H9 (cell line): ENCODE measurements at regions not wholly inside any gene's neighbourhood (a gene's known extent, or its start where the extent isn't known, plus 50 kb on each side); places are given as distances from the start of the nearest gene placed in this dataset.

ENCODE experiments used
- DNase-seq: peaks from one replicate; pipeline ENCODE4 v3.0.0-alpha.2; 2017
- H2AFZ ChIP-seq: one replicate; pipeline ENCODE4 v1.6.1; 2013; ENCODE audit warnings: mild to moderate bottlenecking, low read length, control low read depth, moderate library complexity
- H2AK5ac ChIP-seq: 2 replicates; pipeline ENCODE4 v1.6.1; 2013; ENCODE audit warnings: low read length, control low read depth, mixed read lengths; ENCODE audit not compliant: insufficient read length
- H2BK120ac ChIP-seq: one replicate; pipeline ENCODE4 v1.6.1; 2013; ENCODE audit warnings: low read depth, mild to moderate bottlenecking, low read length, control low read depth, inconsistent platforms; ENCODE audit not compliant: poor library complexity, severe bottlenecking
- H2BK12ac ChIP-seq: 2 replicates; pipeline ENCODE4 v1.6.1; 2013; ENCODE audit warnings: low read length, control low read depth, mixed read lengths, low read depth; ENCODE audit not compliant: insufficient read length
- H2BK15ac ChIP-seq: 2 replicates; pipeline ENCODE4 v1.6.1; 2013; ENCODE audit warnings: low read depth, low read length, control low read depth
- H2BK20ac ChIP-seq: one replicate; pipeline ENCODE4 v1.6.1; 2013; ENCODE audit warnings: low read depth, mild to moderate bottlenecking, low read length, control low read depth, inconsistent platforms; ENCODE audit not compliant: poor library complexity, severe bottlenecking
- H2BK5ac ChIP-seq: 2 replicates; pipeline ENCODE4 v1.6.1; 2013; ENCODE audit warnings: low read length, control low read depth, mixed read lengths; ENCODE audit not compliant: insufficient read length
- H3K14ac ChIP-seq: 2 replicates; pipeline ENCODE4 v1.6.1; 2013; ENCODE audit warnings: low read length, control low read depth; ENCODE audit not compliant: insufficient read depth
- H3K18ac ChIP-seq: 2 replicates; pipeline ENCODE4 v1.6.1; 2013; ENCODE audit warnings: low read depth, mild to moderate bottlenecking, mixed read lengths, low read length, control low read depth; ENCODE audit not compliant: insufficient read length
- H3K23ac ChIP-seq: 2 replicates; pipeline ENCODE4 v1.6.1; 2013; ENCODE audit warnings: low read length, control low read depth, mixed read lengths, low read depth; ENCODE audit not compliant: insufficient read length
- H3K23me2 ChIP-seq: 2 replicates; pipeline ENCODE4 v1.6.1; 2013; ENCODE audit warnings: low read depth, mild to moderate bottlenecking, mixed read lengths, low read length, control low read depth; ENCODE audit not compliant: insufficient read length, poor library complexity, severe bottlenecking
- H3K27ac ChIP-seq: 2 replicates; pipeline ENCODE4 v1.5.1; 2013; ENCODE audit warnings: low read length, control low read depth, mixed read lengths, low read depth; ENCODE audit not compliant: insufficient read length
- H3K27me3 ChIP-seq: 2 replicates; pipeline ENCODE4 v1.6.1; 2013; ENCODE audit warnings: low read length, control low read depth, inconsistent platforms; ENCODE audit not compliant: insufficient read depth
- H3K4ac ChIP-seq: 2 replicates; pipeline ENCODE4 v1.6.1; 2013; ENCODE audit warnings: low read depth, mild to moderate bottlenecking, control low read depth, inconsistent platforms, low read length, moderate library complexity
- H3K4me1 ChIP-seq: 2 replicates; pipeline ENCODE4 v1.6.1; 2013; ENCODE audit warnings: low read length, control low read depth, inconsistent platforms; ENCODE audit not compliant: insufficient read depth
- H3K4me2 ChIP-seq: 2 replicates; pipeline ENCODE4 v1.6.1; 2013; ENCODE audit warnings: low read length, control low read depth, mixed read lengths; ENCODE audit not compliant: insufficient read length, insufficient read depth
- H3K56ac ChIP-seq: 2 replicates; pipeline ENCODE4 v1.6.1; 2013; ENCODE audit warnings: low read depth, mild to moderate bottlenecking, mixed read lengths, low read length, control low read depth; ENCODE audit not compliant: insufficient read length
- H3K79me1 ChIP-seq: 2 replicates; pipeline ENCODE4 v1.6.1; 2013; ENCODE audit warnings: low read depth, mild to moderate bottlenecking, moderate library complexity, low read length, control low read depth, inconsistent platforms; ENCODE audit not compliant: insufficient read depth, poor library complexity, severe bottlenecking
- H3K79me2 ChIP-seq: 2 replicates; pipeline ENCODE4 v1.6.1; 2013; ENCODE audit warnings: low read length, control low read depth, inconsistent platforms; ENCODE audit not compliant: insufficient read depth
- H3K9ac ChIP-seq: 2 replicates; pipeline ENCODE4 v1.6.1; 2013; ENCODE audit warnings: low read length, control low read depth, mixed read lengths; ENCODE audit not compliant: insufficient read length; ENCODE audit errors: extremely low read depth
- H3K9me3 ChIP-seq: one replicate; pipeline ENCODE4 v1.6.1; 2013; ENCODE audit warnings: low read depth, low read length, inconsistent platforms; ENCODE audit not compliant: control insufficient read depth
- H3T11ph ChIP-seq: one replicate; pipeline ENCODE4 v1.6.1; 2013; ENCODE audit warnings: mild to moderate bottlenecking, low read length, control low read depth, inconsistent platforms
- H4K20me1 ChIP-seq: one replicate; pipeline ENCODE4 v1.6.1; 2013; ENCODE audit not compliant: control insufficient read depth, insufficient read length, insufficient read depth
- H4K5ac ChIP-seq: 2 replicates; pipeline ENCODE4 v1.6.1; 2013; ENCODE audit warnings: low read depth, mild to moderate bottlenecking, mixed read lengths, low read length, control low read depth; ENCODE audit not compliant: insufficient read length
- H4K8ac ChIP-seq: replicated peaks from 2 replicates; pipeline ENCODE4 v1.6.1; 2013; ENCODE audit warnings: low read length, control low read depth, mixed read lengths, low read depth; ENCODE audit not compliant: insufficient read length
- H4K91ac ChIP-seq: 2 replicates; pipeline ENCODE4 v1.6.1; 2013; ENCODE audit warnings: low read depth, mild to moderate bottlenecking, moderate library complexity, mixed read lengths, low read length, control low read depth; ENCODE audit not compliant: insufficient read length
- H3K27ac Mint-ChIP-seq, 3 experiments: 2 replicates in 2 of 3; 3 replicates in 1 of 3; pipeline ENCODE4 v1.8.0; 2020 to 2021; ENCODE audit warnings: mixed read lengths in 3 of 3, mild to moderate bottlenecking in 1 of 3, moderate library complexity in 1 of 3
- H3K27me3 Mint-ChIP-seq: 2 replicates; pipeline ENCODE4 v1.8.0; 2021; ENCODE audit warnings: low read depth, mild to moderate bottlenecking, moderate library complexity, mixed read lengths
- H3K36me3 Mint-ChIP-seq, 3 experiments: 2 replicates in 2 of 3; 3 replicates in 1 of 3; pipeline ENCODE4 v1.8.0; 2020 to 2021; ENCODE audit warnings: low read depth in 3 of 3, mixed read lengths in 3 of 3; ENCODE audit not compliant: insufficient read depth in 1 of 3
- H3K4me1 Mint-ChIP-seq, 2 experiments: 2 replicates each; pipeline ENCODE4 v1.8.0; 2020; ENCODE audit warnings: mixed read lengths in 2 of 2
- H3K4me3 Mint-ChIP-seq, 2 experiments: 2 replicates in 1 of 2; 3 replicates in 1 of 2; pipeline ENCODE4 v1.8.0; 2020 to 2021; ENCODE audit warnings: mild to moderate bottlenecking in 2 of 2, mixed read lengths in 2 of 2, moderate library complexity in 1 of 2
- H3K9me3 Mint-ChIP-seq, 2 experiments: 2 replicates in 1 of 2; 3 replicates in 1 of 2; pipeline ENCODE4 v1.8.0; 2020; ENCODE audit warnings: mild to moderate bottlenecking in 2 of 2, mixed read lengths in 2 of 2, moderate library complexity in 1 of 2
- WGBS: extraction: QIAGEN DNeasy Blood & Tissue Kit; methylation state at CpG from one replicate; pipeline ENCODE4 v1.1.7; 2013; ENCODE audit warnings: missing lambda C conversion rate, low lambda C conversion rate, mixed read lengths; ENCODE audit not compliant: insufficient read length; ENCODE audit errors: extremely low coverage; 5-methylcytosine and 5-hydroxymethylcytosine counted together
- TF ChIP-seq, protein P1 (sequence below): fragments of 200-600 bp; sonication (generic); conservative IDR thresholded peaks from 3 replicates; pipeline ENCODE4 v1.8.0; 2021; ENCODE audit warnings: antibody characterized with exemption, mild to moderate bottlenecking

DNA sequence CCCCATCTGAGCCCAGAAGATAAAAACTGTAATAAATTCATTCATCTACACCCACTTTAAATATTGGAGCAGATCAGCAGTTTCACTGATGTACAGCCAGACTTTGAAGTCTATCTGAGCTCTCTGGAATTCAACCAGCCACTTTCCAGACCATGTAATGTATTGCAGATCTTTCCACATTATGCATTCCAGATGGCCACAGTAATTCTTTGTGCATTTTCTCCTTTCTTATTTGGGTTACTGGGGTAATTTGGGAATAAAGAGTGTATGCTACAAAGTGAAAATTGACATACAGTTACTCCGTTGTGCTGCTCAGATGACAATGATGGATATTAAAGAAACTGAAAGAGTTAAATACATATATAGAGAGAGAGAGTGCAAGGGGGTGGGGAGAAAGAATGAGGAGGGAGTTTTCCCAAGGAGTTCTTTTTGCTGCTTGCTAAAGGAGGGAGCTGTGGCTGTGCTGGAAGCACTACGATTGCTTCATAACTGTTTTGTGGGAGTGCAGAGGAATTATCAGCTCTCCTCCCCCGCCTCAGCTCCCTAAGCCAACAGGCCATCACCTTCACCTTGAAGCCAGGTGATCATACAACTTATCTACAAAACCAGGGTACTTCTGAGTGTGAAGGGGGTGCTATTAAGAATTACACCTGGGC, 152.8 kb downstream of the GAS1 start:
- H3K79me1 ChIP-seq, result no peaks in the 10 kb centered on the region
- peaks cover 7% of the 10 kb centered on the region; the same call in 1 of the 2 replicates for H3K4me1 ChIP-seq
- Mint-ChIP-seq H3K4me1 (peaks cover 17 to 20% of the 10 kb centered on the region in 2 experiments), H3K27me3 (no peaks in the 10 kb centered on the region; the same call in 1 of the 2 replicates), H3K27ac (peak overlapping the region in 1 of 3 experiments; percentile 59; a peak in 1 of 7 replicates), H3K36me3 (no peaks in the 10 kb centered on the region), H3K4me3 (no peak overlapping the region), H3K9me3 (no peaks in the 10 kb centered on the region)
- TF ChIP-seq, protein P1, sequence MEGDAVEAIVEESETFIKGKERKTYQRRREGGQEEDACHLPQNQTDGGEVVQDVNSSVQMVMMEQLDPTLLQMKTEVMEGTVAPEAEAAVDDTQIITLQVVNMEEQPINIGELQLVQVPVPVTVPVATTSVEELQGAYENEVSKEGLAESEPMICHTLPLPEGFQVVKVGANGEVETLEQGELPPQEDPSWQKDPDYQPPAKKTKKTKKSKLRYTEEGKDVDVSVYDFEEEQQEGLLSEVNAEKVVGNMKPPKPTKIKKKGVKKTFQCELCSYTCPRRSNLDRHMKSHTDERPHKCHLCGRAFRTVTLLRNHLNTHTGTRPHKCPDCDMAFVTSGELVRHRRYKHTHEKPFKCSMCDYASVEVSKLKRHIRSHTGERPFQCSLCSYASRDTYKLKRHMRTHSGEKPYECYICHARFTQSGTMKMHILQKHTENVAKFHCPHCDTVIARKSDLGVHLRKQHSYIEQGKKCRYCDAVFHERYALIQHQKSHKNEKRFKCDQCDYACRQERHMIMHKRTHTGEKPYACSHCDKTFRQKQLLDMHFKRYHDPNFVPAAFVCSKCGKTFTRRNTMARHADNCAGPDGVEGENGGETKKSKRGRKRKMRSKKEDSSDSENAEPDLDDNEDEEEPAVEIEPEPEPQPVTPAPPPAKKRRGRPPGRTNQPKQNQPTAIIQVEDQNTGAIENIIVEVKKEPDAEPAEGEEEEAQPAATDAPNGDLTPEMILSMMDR, result no peak
- DNase-seq, result no peak
- no peak overlapping the region for H2AFZ ChIP-seq
- H2BK20ac ChIP-seq, result no peak overlapping the region
- H3K27me3 ChIP-seq, result no peaks in the 10 kb centered on the region
- H3K79me2 ChIP-seq, result no peaks in the 10 kb centered on the region; the same call in 1 of the 2 replicates
- no peak overlapping the region for H4K5ac ChIP-seq
- H3K9me3 ChIP-seq, result no peaks in the 10 kb centered on the region
- H3K9ac ChIP-seq, result no peak overlapping the region
- no peak overlapping the region for H2BK5ac ChIP-seq
- no peak overlapping the region for H2AK5ac ChIP-seq
- no peak overlapping the region for H2BK120ac ChIP-seq
- no peaks in the 10 kb centered on the region for H3K23me2 ChIP-seq
- H3K56ac ChIP-seq, result no peak overlapping the region
- H4K20me1 ChIP-seq, result no peaks in the 10 kb centered on the region
- H3K4ac ChIP-seq, result no peak overlapping the region
- H3T11ph ChIP-seq, result no peak overlapping the region
- H3K27ac ChIP-seq, result no peak overlapping the region
- H4K91ac ChIP-seq, result no peak overlapping the region
- H3K23ac ChIP-seq, result no peak overlapping the region
- no CpG with 5 or more reads among the region's 3 CpGs for WGBS
- H3K18ac ChIP-seq, result no peak overlapping the region
- H3K4me2 ChIP-seq, result no peak overlapping the region
- no peak overlapping the region for H3K14ac ChIP-seq
- H4K8ac ChIP-seq, result no peak overlapping the region
- no peak overlapping the region for H2BK12ac ChIP-seq
- H2BK15ac ChIP-seq, result no peak overlapping the region
